Endothelial cell of umbilical vein (primary cell): ENCODE measurements at regions not wholly inside any gene's neighbourhood (a gene's known extent, or its start where the extent isn't known, plus 50 kb on each side); places are given as distances from the start of the nearest gene placed in this dataset.

Source experiments
- BruUV-seq: library from RNA; stranded (reverse); fragments of 400-500 nt; replicated peaks from 2 replicates; lab custom pipeline; 2021; lab: Mats Ljungman, UMichigan
- CTCF ChIA-PET: fragments of 300-600, 350-600 bp; sonication (Branson Sonifier 250); formaldehyde crosslinking; loops from one replicate; lab custom pipeline; 2021; ENCODE audit warnings: antibody characterized with exemption, inconsistent platforms; lab: Charles Lee
- POLR2A ChIA-PET: fragments of 300-600, 350-600 bp; sonication (Branson Sonifier 250); formaldehyde crosslinking; loops from one replicate; lab custom pipeline; 2021; ENCODE audit warnings: antibody characterized with exemption, inconsistent platforms; lab: Charles Lee
- DNase-seq: peaks from one replicate; pipeline ENCODE4 v3.0.0-alpha.2; 2011; ENCODE audit warnings: low read depth, low spot score
- FAIRE-seq: peaks from 2 replicates; lab custom pipeline; 2011; peaks lifted over from hg19 to GRCh38; lab: Jason Lieb, UNC
- H2AFZ ChIP-seq: 2 replicates; pipeline ENCODE4 v1.6.0; 2012; ENCODE audit warnings: low read depth, low read length, control low read depth, inconsistent platforms
- H3K27ac ChIP-seq: 2 replicates; pipeline ENCODE4 v1.5.1; 2011; ENCODE audit warnings: low read depth, mild to moderate bottlenecking, control low read depth, low read length, moderate library complexity; ENCODE audit not compliant: insufficient read depth
- H3K27me3 ChIP-seq, 2 experiments: 2 replicates each; pipeline versions ENCODE4 v1.6.0 to v1.6.1; 2011; ENCODE audit warnings: low read length in 2 of 2, mixed read lengths in 1 of 2; ENCODE audit not compliant: control insufficient read depth in 2 of 2, insufficient read depth in 2 of 2
- H3K36me3 ChIP-seq, 2 experiments: 2 replicates in 1 of 2; 3 replicates in 1 of 2; pipeline ENCODE4 v1.5.1; 2011; ENCODE audit warnings: low read length in 2 of 2, mild to moderate bottlenecking in 1 of 2, moderate library complexity in 1 of 2; ENCODE audit not compliant: control insufficient read depth in 2 of 2, insufficient read depth in 2 of 2; ENCODE audit errors: extremely low read depth in 1 of 2
- H3K4me1 ChIP-seq: 3 replicates; pipeline ENCODE4 v1.5.1; 2011; ENCODE audit warnings: mild to moderate bottlenecking, low read length; ENCODE audit not compliant: control insufficient read depth, insufficient read depth; ENCODE audit errors: extremely low read depth
- H3K4me2 ChIP-seq: 2 replicates; pipeline ENCODE4 v1.6.1; 2011; ENCODE audit warnings: low read length, control low read depth, mixed read lengths; ENCODE audit not compliant: insufficient read depth
- H3K4me3 ChIP-seq, 3 experiments: fragments of 200-600 bp in 1 of 3; sonication (generic), shearing (Covaris generic) in 1 of 3; replicated peaks in 1 of 3; 2 replicates each; pipeline ENCODE4 v1.5.1; 2011 to 2016; ENCODE audit warnings: control low read depth in 3 of 3, low read length in 3 of 3, mild to moderate bottlenecking in 2 of 3, inconsistent platforms in 1 of 3, low read depth in 1 of 3, moderate library complexity in 1 of 3; ENCODE audit not compliant: insufficient read depth in 1 of 3
- H3K79me2 ChIP-seq: 2 replicates; pipeline ENCODE4 v1.6.0; 2012; ENCODE audit warnings: low read length, inconsistent platforms; ENCODE audit not compliant: control insufficient read depth, insufficient read depth
- H3K9ac ChIP-seq: replicated peaks from 2 replicates; pipeline ENCODE3; 2011; ENCODE audit warnings: low read length, control low read depth; ENCODE audit not compliant: insufficient read depth; ENCODE audit errors: extremely low read depth
- H3K9me1 ChIP-seq: replicated peaks from 3 replicates; pipeline ENCODE4 v1.6.0; 2011; ENCODE audit warnings: mild to moderate bottlenecking, low read length; ENCODE audit not compliant: control insufficient read depth, insufficient read depth; ENCODE audit errors: extremely low read depth
- H3K9me3 ChIP-seq: replicated peaks from 2 replicates; pipeline ENCODE4 v1.5.1; 2012; ENCODE audit warnings: low read length, inconsistent platforms; ENCODE audit not compliant: control insufficient read depth, insufficient read depth
- H4K20me1 ChIP-seq: replicated peaks from 2 replicates; pipeline ENCODE3; 2011; ENCODE audit warnings: mild to moderate bottlenecking, low read length; ENCODE audit not compliant: control insufficient read depth, insufficient read depth; ENCODE audit errors: extremely low read depth
- CTCF ChIP-seq, 2 donors: IDR thresholded peaks; 1 replicate in 1 of 2; 2 replicates in 1 of 2; pipeline ENCODE4 v1.5.1; 2011; ENCODE audit warnings: low read length in 2 of 2, mild to moderate bottlenecking in 2 of 2, moderate library complexity in 2 of 2, control low read depth in 1 of 2, inconsistent platforms in 1 of 2, low read depth in 1 of 2; ENCODE audit not compliant: insufficient read depth in 1 of 2; ENCODE audit errors: extremely low read depth in 1 of 2
- EZH2 ChIP-seq: IDR thresholded peaks from 2 replicates; pipeline ENCODE4 v1.6.1; 2012; ENCODE audit warnings: borderline replicate concordance, low read depth, mild to moderate bottlenecking, moderate library complexity, low read length, inconsistent platforms; ENCODE audit not compliant: severe bottlenecking
- FOS ChIP-seq: IDR thresholded peaks from 2 replicates; pipeline ENCODE4 v1.6.1; 2011; ENCODE audit warnings: mild to moderate bottlenecking, low read length, moderate library complexity, borderline replicate concordance; ENCODE audit not compliant: insufficient read depth
- GATA2 ChIP-seq: IDR thresholded peaks from 2 replicates; pipeline ENCODE4 v1.7.0; 2011; ENCODE audit warnings: low read depth, mild to moderate bottlenecking, moderate library complexity, mixed read lengths, low read length; ENCODE audit not compliant: insufficient read length, insufficient read depth
- JUN ChIP-seq: IDR thresholded peaks from 2 replicates; pipeline ENCODE4 v1.6.1; 2011; ENCODE audit warnings: borderline replicate concordance, low read depth; ENCODE audit not compliant: insufficient read length, insufficient read depth
- MAX ChIP-seq: IDR thresholded peaks from 2 replicates; pipeline ENCODE4 v1.6.1; 2011; ENCODE audit not compliant: insufficient read depth, insufficient read length
- MYC ChIP-seq: IDR thresholded peaks from one replicate; pipeline ENCODE4 v1.6.1; 2011; ENCODE audit warnings: mild to moderate bottlenecking, low read depth, low read length
- POLR2A ChIP-seq: IDR thresholded peaks from 2 replicates; pipeline ENCODE4 v1.6.1; 2012; ENCODE audit warnings: low read depth, mild to moderate bottlenecking, control low read depth, low read length
- POLR2AphosphoS5 ChIP-seq: IDR thresholded peaks from 2 replicates; pipeline ENCODE4 v1.6.1; 2012; ENCODE audit warnings: low read depth, mild to moderate bottlenecking, control low read depth, low read length, moderate library complexity; ENCODE audit not compliant: insufficient read depth
- dilution Hi-C: fragments of 300-500 bp; cut with MboI; formaldehyde crosslinking; loops from one replicate; pipeline ENCODE4 v1.15.0; 2019; ENCODE audit warnings: low sequenced_read_pairs; ENCODE audit not compliant: extremely low pct_ligation_motif_present
- intact Hi-C: fragments of 100-400 bp; cut with micrococcal nuclease; formaldehyde crosslinking; loops from one replicate; pipeline ENCODE4 v1.10.0; 2022

- CTCF ChIA-PET = no interaction called here
- intact Hi-C loops (no loop called here), dilution Hi-C loops (no loop called here)
- Histone ChIP-seq H3K79me2 (no peaks in the 10 kb centered on the region), H3K4me2 (no peak overlapping the region), H3K9ac (no peak overlapping the region), H3K9me1 (no peaks in the 10 kb centered on the region), H2AFZ (no peak overlapping the region), H3K4me3 (no peak overlapping the region), H4K20me1 (no peaks in the 10 kb centered on the region), H3K4me1 (no peaks in the 10 kb centered on the region), H3K27me3 (no peaks in the 10 kb centered on the region), H3K36me3 (no peaks in the 10 kb centered on the region), H3K9me3 (peaks cover 6% of the 10 kb centered on the region), H3K27ac (no peak overlapping the region)
- POLR2A ChIA-PET = no interaction called here
- TF ChIP-seq CTCF (IDR thresholded peaks at IDR 0.05; ENCODE audit: extremely low read depth in 1 of 2, insufficient read depth in 1 of 2, low read depth in 1 of 2, low read length in 2 of 2) (no peak), MAX (no peak)
- no TSS peak for BruUV-seq
- DNase-seq = no peak
- FAIRE-seq = no peak
Observed at GRCh38 chr5:6868575-6869215, 155.5 kb downstream of the TENT4A start.

GRCh38 chr5:6869677-6870076, 156.4 kb downstream of the TENT4A start:
- intact Hi-C loops (no loop called here), dilution Hi-C loops (no loop called here)
- no peak for FAIRE-seq
- BruUV-seq = no TSS peak
- no peak overlapping the region for H3K27ac ChIP-seq
- H3K27me3 ChIP-seq = no peaks in the 10 kb centered on the region
- H3K9ac ChIP-seq = no peak overlapping the region
- no peak overlapping the region for H3K4me2 ChIP-seq
- peaks cover 6% of the 10 kb centered on the region for H3K9me3 ChIP-seq
- no peaks in the 10 kb centered on the region for H4K20me1 ChIP-seq
- H3K4me3 ChIP-seq = no peak overlapping the region
- POLR2A ChIA-PET = no interaction called here
- no peak for DNase-seq
- no peaks in the 10 kb centered on the region for H3K9me1 ChIP-seq
- CTCF ChIA-PET = no interaction called here
- H3K36me3 ChIP-seq = no peaks in the 10 kb centered on the region
- no peaks in the 10 kb centered on the region for H3K79me2 ChIP-seq
- no peak overlapping the region for H2AFZ ChIP-seq
- no peak for TF ChIP-seq JUN
- TF ChIP-seq MAX = no peak
- TF ChIP-seq POLR2A = no peak
- TF ChIP-seq GATA2 = no peak
- no peak for TF ChIP-seq POLR2AphosphoS5
- no peak for TF ChIP-seq MYC
- no peak for TF ChIP-seq CTCF (IDR thresholded peaks at IDR 0.05; ENCODE audit: extremely low read depth in 1 of 2, insufficient read depth in 1 of 2, low read depth in 1 of 2, low read length in 2 of 2)
- TF ChIP-seq EZH2 = no peak
- no peak for TF ChIP-seq FOS
- no peaks in the 10 kb centered on the region for H3K4me1 ChIP-seq
